ENCODE measurements at regions not wholly inside any gene's neighbourhood (a gene's known extent, or its start where the extent isn't known, plus 50 kb on each side); places are given as distances from the start of the nearest gene placed in this dataset.
"Not testable (repeated sequence)": the region's sequence is repeated elsewhere in the genome, so short reads cannot be mapped to it uniquely, and the experiment has no call there.

GRCh38 chr3:21920421-21920861, 169.4 kb upstream of the ZNF385D start:
- POLR2A ChIA-PET = no interaction called here

GRCh38 chr3:21923156-21923555, 172.1 kb upstream of the ZNF385D start:
- FAIRE-seq; CTCF ChIA-PET; H3K4me3 ChIP-seq; POLR2A ChIA-PET; DNase-seq (ENCODE audit: low read depth in 1 of 2, low spot score in 1 of 2); H3K27ac ChIP-seq; H3K9me3 ChIP-seq; H3K4me2 ChIP-seq; ATAC-seq; H3K4me1 ChIP-seq: not testable (repeated sequence)
- WGBS (ENCODE audit: missing lambda C conversion rate) = 0% methylated on average over 1 of the region's 1 CpG

More at GRCh38 chr3:21920421-21920861, 169.4 kb upstream of the ZNF385D start:
- no peak overlapping the region for H3K4me3 ChIP-seq
- no peak overlapping the region for H3K27ac ChIP-seq
- no peak for DNase-seq (ENCODE audit: low read depth in 1 of 2, low spot score in 1 of 2)
- no peaks in the 10 kb centered on the region for H3K9me3 ChIP-seq
- no peaks in the 10 kb centered on the region for H3K4me1 ChIP-seq
- CTCF ChIA-PET = no interaction called here
- WGBS (ENCODE audit: missing lambda C conversion rate) = 28% methylated on average over 1 of the region's 1 CpG
- FAIRE-seq = no peak
- no peak for ATAC-seq
- no peak overlapping the region for H3K4me2 ChIP-seq
- TF ChIP-seq FOXS1 (CRISPR knock-in tag; IDR thresholded peaks at IDR 0.05) = no peak
- TF ChIP-seq NPAS2 (CRISPR knock-in tag; IDR thresholded peaks at IDR 0.05; ENCODE audit: borderline replicate concordance) = no peak
- TF ChIP-seq USF2 (IDR thresholded peaks at IDR 0.05) = no peak
- TF ChIP-seq MAZ (IDR thresholded peaks at IDR 0.05; ENCODE audit: borderline replicate concordance, low read depth, low read length) = no peak
- no peak for TF ChIP-seq ZSCAN20 (CRISPR knock-in tag; IDR thresholded peaks at IDR 0.05)
- no peak for TF ChIP-seq ZFP36 (IDR thresholded peaks at IDR 0.05; ENCODE audit: borderline replicate concordance, partially characterized antibody)
- no peak for TF ChIP-seq FOSB (CRISPR knock-in tag; IDR thresholded peaks at IDR 0.05)
- TF ChIP-seq CHD2 (IDR thresholded peaks at IDR 0.05; ENCODE audit: low read length, partially characterized antibody) = no peak
- TF ChIP-seq RARB (CRISPR knock-in tag; IDR thresholded peaks at IDR 0.05) = no peak
- no peak for TF ChIP-seq SREBF2 (IDR thresholded peaks at IDR 0.05)
- no peak for TF ChIP-seq TFCP2L1 (CRISPR knock-in tag; IDR thresholded peaks at IDR 0.05)
- TF ChIP-seq FOSL2 (IDR thresholded peaks at IDR 0.05) = no peak
- no peak for TF ChIP-seq FOSL2 (CRISPR knock-in tag; IDR thresholded peaks at IDR 0.05)
- TF ChIP-seq HOXB13 (CRISPR knock-in tag; IDR thresholded peaks at IDR 0.05; ENCODE audit: low read depth) = no peak
- no peak for TF ChIP-seq GATA3 (IDR thresholded peaks at IDR 0.05; ENCODE audit: borderline replicate concordance)
- no peak for TF ChIP-seq HOXA7 (CRISPR knock-in tag; IDR thresholded peaks at IDR 0.05)
- no peak for TF ChIP-seq NFE2L2 (conservative IDR thresholded peaks at IDR 0.05; ENCODE audit: low read length)

GRCh38 chr3:21927261-21927660, 176.3 kb upstream of the ZNF385D start:
- no peaks in the 10 kb centered on the region for H3K9me3 ChIP-seq
- 2% methylated on average over 3 of the region's 3 CpGs for WGBS (ENCODE audit: missing lambda C conversion rate)
- H3K4me3 ChIP-seq = no peak overlapping the region
- no peak for DNase-seq (ENCODE audit: low read depth in 1 of 2, low spot score in 1 of 2)
- ChIA-PET POLR2A (no interaction called here), CTCF (no interaction called here)
- H3K27ac ChIP-seq = no peak overlapping the region
- no peak for FAIRE-seq
- ATAC-seq = no peak
- H3K4me1 ChIP-seq = no peaks in the 10 kb centered on the region
- TF ChIP-seq CHD2 (IDR thresholded peaks at IDR 0.05; ENCODE audit: low read length, partially characterized antibody) (no peak), ZNF302 (CRISPR knock-in tag; IDR thresholded peaks at IDR 0.05) (no peak), HDAC2 (IDR thresholded peaks at IDR 0.05) (no peak), ZFP36 (IDR thresholded peaks at IDR 0.05; ENCODE audit: borderline replicate concordance, partially characterized antibody) (no peak), CEBPB (IDR thresholded peaks at IDR 0.05) (no peak), RFX5 (IDR thresholded peaks at IDR 0.05) (no peak), MAFK (IDR thresholded peaks at IDR 0.05; ENCODE audit: partially characterized antibody) (no peak)
- H3K4me2 ChIP-seq = no peak overlapping the region

- Histone ChIP-seq H3K27ac (no peak overlapping the region), H3K4me3 (no peak overlapping the region), H3K4me1 (no peaks in the 10 kb centered on the region), H3K4me2 (no peak overlapping the region), H3K9me3 (no peaks in the 10 kb centered on the region)
- FAIRE-seq = no peak
- DNase-seq (ENCODE audit: low read depth in 1 of 2, low spot score in 1 of 2) = no peak
- ChIA-PET POLR2A (no interaction called here), CTCF (no interaction called here)
- no peak for ATAC-seq
- no peak for TF ChIP-seq CBX2 (IDR thresholded peaks at IDR 0.05; ENCODE audit: borderline replicate concordance, low read depth)
- TF ChIP-seq PHF8 (IDR thresholded peaks at IDR 0.05; ENCODE audit: borderline replicate concordance, low read depth) = no peak
- TF ChIP-seq ATOH8 (CRISPR knock-in tag; IDR thresholded peaks at IDR 0.05; ENCODE audit: low read depth) = no peak
- no peak for TF ChIP-seq FOSL2 (IDR thresholded peaks at IDR 0.05)
- no peak for TF ChIP-seq FOSL2 (CRISPR knock-in tag; IDR thresholded peaks at IDR 0.05)
- TF ChIP-seq TP53 (CRISPR knock-in tag; IDR thresholded peaks at IDR 0.05) = no peak
- no peak for TF ChIP-seq RNF2 (IDR thresholded peaks at IDR 0.05; ENCODE audit: borderline replicate concordance, low read depth)
- no peak for TF ChIP-seq REST (IDR thresholded peaks at IDR 0.05)
- TF ChIP-seq ZNF302 (CRISPR knock-in tag; IDR thresholded peaks at IDR 0.05) = no peak
- no peak for TF ChIP-seq TFCP2L1 (CRISPR knock-in tag; IDR thresholded peaks at IDR 0.05)
- no peak for TF ChIP-seq HES2 (IDR thresholded peaks at IDR 0.05)
Measured at GRCh38 chr3:21934591-21934990, 183.6 kb upstream of the ZNF385D start.
